ENCODE measurements at regions not wholly inside any gene's neighbourhood (a gene's known extent, or its start where the extent isn't known, plus 50 kb on each side); places are given as distances from the start of the nearest gene placed in this dataset.
A peak's percentile ranks its signal among the peaks of the same experiment; 100 is the strongest.

- TF ChIP-seq CTCF (conservative IDR thresholded peaks at IDR 0.05; ENCODE audit: low read depth) = no peak
- ChIA-PET POLR2A (ENCODE audit: low non-redundant PET) (interaction anchor here (0.6 kb wide), 1 partner anchor 16 kb away, joined by 3 read pairs; no protein-coding TSS in a partner anchor), CTCF (interaction anchor here (0.6 kb wide), 1 partner anchor 84 kb away, joined by 3 read pairs; no protein-coding TSS in a partner anchor)
- no peak for DNase-seq (ENCODE audit: low spot score)
- H3K27ac ChIP-seq = no peak overlapping the region
Observed at GRCh38 chr6:90795078-90795477, 208.2 kb upstream of the MAP3K7 start.

GRCh38 chr6:90793771-90794170 is 206.9 kb upstream of the MAP3K7 start:
- ChIA-PET CTCF (no interaction called here), POLR2A (ENCODE audit: low non-redundant PET) (no interaction called here)
- DNase-seq (ENCODE audit: low spot score) = no peak
- TF ChIP-seq CTCF (conservative IDR thresholded peaks at IDR 0.05; ENCODE audit: low read depth) = no peak
- H3K27ac ChIP-seq = no peak overlapping the region

DNA sequence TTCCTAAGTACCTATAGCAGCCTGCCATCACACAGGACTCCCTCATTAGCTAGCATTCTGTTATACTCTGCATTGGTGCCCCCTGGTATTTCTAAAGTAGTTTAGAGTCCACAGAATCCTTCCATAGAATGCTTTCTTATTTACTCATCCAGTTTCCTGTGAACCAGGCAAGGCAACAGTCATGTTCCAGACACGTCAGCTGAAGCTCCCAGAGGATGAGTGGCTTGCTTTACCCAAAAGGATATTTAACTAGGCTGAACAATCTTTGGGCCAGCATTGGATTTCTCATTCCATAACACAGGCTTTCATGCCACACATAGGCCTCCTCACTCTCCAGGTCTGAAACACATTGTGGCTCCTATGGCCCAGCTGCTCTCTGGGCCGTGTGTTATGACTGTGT is 203.8 kb upstream of the MAP3K7 start:
- DNase-seq (ENCODE audit: low spot score) = peak; percentile 4
- ChIA-PET POLR2A (ENCODE audit: low non-redundant PET) (no interaction called here), CTCF (no interaction called here)
- no peak overlapping the region for H3K27ac ChIP-seq
- no peak for TF ChIP-seq CTCF (conservative IDR thresholded peaks at IDR 0.05; ENCODE audit: low read depth)

- POLR2A ChIA-PET (ENCODE audit: low non-redundant PET) = no interaction called here
- CTCF ChIA-PET = no interaction called here
Observed at GRCh38 chr6:90790058-90790457, 203.2 kb upstream of the MAP3K7 start.

DNA sequence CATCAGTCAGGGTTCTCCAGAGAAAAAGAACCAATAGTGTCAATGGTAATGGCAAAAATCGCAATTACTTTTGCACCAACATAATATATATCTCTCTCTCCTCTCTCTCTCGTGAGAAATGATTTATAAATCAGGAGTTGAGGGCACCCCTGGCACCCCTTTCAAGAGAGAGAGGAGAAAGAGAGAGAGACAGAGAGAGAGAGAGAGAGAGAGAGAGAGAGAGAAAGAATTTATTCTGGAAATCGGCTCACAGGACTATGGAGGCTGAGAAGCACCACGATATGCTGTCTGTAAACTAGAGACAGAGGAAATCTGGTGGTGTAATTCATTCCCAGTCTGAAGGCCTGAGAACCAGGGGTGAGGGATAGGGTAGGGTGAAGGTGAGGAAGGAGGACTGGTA is 201.9 kb upstream of the MAP3K7 start:
- POLR2A ChIA-PET (ENCODE audit: low non-redundant PET) = no interaction called here
- no peak for TF ChIP-seq CTCF (conservative IDR thresholded peaks at IDR 0.05; ENCODE audit: low read depth)
- no peak for DNase-seq (ENCODE audit: low spot score)

More at GRCh38 chr6:90790058-90790457, 203.2 kb upstream of the MAP3K7 start:
- TF ChIP-seq CTCF (conservative IDR thresholded peaks at IDR 0.05; ENCODE audit: low read depth) = no peak
- no peak overlapping the region for H3K27ac ChIP-seq
- DNase-seq (ENCODE audit: low spot score) = no peak

DNA sequence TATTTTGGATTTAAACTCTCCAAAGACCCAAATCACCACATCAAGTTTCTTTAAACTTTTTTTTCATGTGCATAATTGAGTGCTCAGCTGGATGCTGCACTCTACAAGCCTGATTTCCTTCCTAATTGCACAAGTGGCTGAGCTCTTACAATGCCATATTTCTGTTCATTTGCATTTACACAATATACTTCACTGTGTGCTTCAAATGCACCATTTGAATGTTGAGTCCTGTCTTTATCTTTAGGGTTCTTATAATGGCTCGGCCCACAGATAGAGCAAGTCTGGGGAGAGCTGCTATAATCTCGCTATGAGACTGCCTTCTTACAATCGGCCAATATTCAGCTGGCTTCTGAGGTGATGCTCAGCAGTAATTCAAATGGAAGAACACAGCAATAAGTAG is 200.6 kb upstream of the MAP3K7 start:
- CTCF ChIA-PET = no interaction called here
- TF ChIP-seq CTCF (conservative IDR thresholded peaks at IDR 0.05; ENCODE audit: low read depth) = no peak
- DNase-seq (ENCODE audit: low spot score) = no peak
- no peak overlapping the region for H3K27ac ChIP-seq
- POLR2A ChIA-PET (ENCODE audit: low non-redundant PET) = no interaction called here

More for the DNA sequence above, 201.9 kb upstream of the MAP3K7 start:
- H3K27ac ChIP-seq = no peak overlapping the region
- CTCF ChIA-PET = no interaction called here

DNA sequence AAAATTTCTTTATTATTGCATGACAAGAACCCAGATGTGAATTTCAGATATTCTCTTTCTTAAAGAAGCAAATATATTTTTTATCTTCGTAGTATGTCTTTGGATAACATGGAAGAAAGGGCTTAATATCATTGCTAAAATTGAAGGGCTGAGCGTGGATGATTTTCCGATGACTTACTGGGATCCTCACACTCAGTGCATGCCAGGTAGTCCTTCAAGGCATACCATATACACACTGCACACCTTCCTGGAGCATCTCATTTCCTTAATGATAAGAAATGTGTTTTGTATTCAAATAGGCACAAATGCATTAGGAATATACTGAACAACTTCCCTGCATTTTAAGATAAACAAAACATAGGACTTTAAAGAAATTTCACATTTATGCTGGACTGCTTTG is 193.9 kb upstream of the MAP3K7 start:
- POLR2A ChIA-PET (ENCODE audit: low non-redundant PET) = no interaction called here
- no peak for TF ChIP-seq CTCF (conservative IDR thresholded peaks at IDR 0.05; ENCODE audit: low read depth)
- CTCF ChIA-PET = interaction anchor here (0.8 kb wide), 1 partner anchor 8 kb away, joined by 3 read pairs; no protein-coding TSS in a partner anchor
- DNase-seq (ENCODE audit: low spot score) = no peak
- H3K27ac ChIP-seq = no peak overlapping the region
